ENCODE measurements at regions not wholly inside any gene's neighbourhood (a gene's known extent, or its start where the extent isn't known, plus 50 kb on each side); places are given as distances from the start of the nearest gene placed in this dataset.

- TF ChIP-seq CTCF (IDR thresholded peaks at IDR 0.05), result no peak
- TF ChIP-seq EZH2 (IDR thresholded peaks at IDR 0.05), result no peak
- no peak for TF ChIP-seq EZH2phosphoT487 (IDR thresholded peaks at IDR 0.05)
These were observed 319.8 kb upstream of the TRPM3 start for GRCh38 chr9:71441266-71441665.
